ENCODE measurements at regions not wholly inside any gene's neighbourhood (a gene's known extent, or its start where the extent isn't known, plus 50 kb on each side); places are given as distances from the start of the nearest gene placed in this dataset.

DNA sequence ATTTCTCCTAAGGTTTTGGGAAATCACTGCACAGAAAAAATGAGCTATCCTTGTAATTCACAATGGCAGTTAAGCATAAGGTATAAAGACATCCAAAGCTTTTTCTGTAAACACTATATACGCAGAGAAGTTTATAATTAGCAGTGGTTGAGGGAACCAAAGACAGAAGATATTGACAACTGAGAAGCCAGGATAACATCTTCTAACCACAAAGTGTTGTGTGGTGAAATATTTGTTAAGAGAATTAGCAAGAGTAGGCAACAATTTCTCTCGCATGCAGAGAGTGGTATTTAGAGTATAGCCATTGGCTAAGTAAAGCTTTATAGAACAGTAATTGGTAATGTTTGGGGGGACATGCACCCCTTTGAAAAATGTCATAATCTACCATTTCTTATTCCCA is 123.7 kb upstream of the USP15 start:
- Histone ChIP-seq H3K27ac (no peak overlapping the region), H3K36me3 (no peaks in the 10 kb centered on the region), H3K4me1 (no peaks in the 10 kb centered on the region), H3K27me3 (no peaks in the 10 kb centered on the region), H3K9me3 (no peaks in the 10 kb centered on the region), H3K4me3 (no peak overlapping the region)
- TF ChIP-seq, protein P1, sequence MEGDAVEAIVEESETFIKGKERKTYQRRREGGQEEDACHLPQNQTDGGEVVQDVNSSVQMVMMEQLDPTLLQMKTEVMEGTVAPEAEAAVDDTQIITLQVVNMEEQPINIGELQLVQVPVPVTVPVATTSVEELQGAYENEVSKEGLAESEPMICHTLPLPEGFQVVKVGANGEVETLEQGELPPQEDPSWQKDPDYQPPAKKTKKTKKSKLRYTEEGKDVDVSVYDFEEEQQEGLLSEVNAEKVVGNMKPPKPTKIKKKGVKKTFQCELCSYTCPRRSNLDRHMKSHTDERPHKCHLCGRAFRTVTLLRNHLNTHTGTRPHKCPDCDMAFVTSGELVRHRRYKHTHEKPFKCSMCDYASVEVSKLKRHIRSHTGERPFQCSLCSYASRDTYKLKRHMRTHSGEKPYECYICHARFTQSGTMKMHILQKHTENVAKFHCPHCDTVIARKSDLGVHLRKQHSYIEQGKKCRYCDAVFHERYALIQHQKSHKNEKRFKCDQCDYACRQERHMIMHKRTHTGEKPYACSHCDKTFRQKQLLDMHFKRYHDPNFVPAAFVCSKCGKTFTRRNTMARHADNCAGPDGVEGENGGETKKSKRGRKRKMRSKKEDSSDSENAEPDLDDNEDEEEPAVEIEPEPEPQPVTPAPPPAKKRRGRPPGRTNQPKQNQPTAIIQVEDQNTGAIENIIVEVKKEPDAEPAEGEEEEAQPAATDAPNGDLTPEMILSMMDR (IDR thresholded peaks at IDR 0.05) = no peak
- TF ChIP-seq POLR2A (IDR thresholded peaks at IDR 0.05) (no peak), POLR2AphosphoS5 (IDR thresholded peaks at IDR 0.05) (no peak)
- DNase-seq (ENCODE audit: low spot score in 2 of 2) = no peak
- intact Hi-C loops (cut with DNase I; ENCODE audit: low total_unique reads) = no loop called here

DNA sequence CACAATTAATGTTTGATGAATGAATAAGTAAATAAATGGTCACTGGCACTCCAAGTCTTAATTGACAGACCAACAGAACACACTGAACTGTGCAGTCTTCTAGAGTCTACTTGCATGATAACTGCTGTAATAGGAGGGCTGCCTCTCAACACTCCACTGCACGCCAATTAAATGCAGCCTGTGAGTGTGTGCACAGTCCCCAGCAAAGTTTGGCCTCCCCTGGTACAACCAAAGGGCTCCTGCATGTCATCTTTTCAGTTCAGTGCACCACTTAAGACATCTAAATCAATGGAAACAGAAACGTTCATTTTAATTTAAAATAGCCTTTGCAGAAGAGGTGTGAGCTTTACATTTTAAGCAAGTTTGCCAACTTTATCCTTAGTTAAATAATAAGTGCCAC is 121.7 kb upstream of the USP15 start:
- intact Hi-C loops (cut with DNase I; ENCODE audit: low total_unique reads) = no loop called here
- Histone ChIP-seq H3K27me3 (no peaks in the 10 kb centered on the region), H3K4me3 (no peak overlapping the region), H3K36me3 (no peaks in the 10 kb centered on the region), H3K27ac (no peak overlapping the region), H3K4me1 (no peaks in the 10 kb centered on the region), H3K9me3 (no peaks in the 10 kb centered on the region)
- DNase-seq (ENCODE audit: low spot score in 2 of 2) = no peak
- TF ChIP-seq, protein P1 (IDR thresholded peaks at IDR 0.05) = no peak
- no peak for TF ChIP-seq POLR2A (IDR thresholded peaks at IDR 0.05)
- no peak for TF ChIP-seq POLR2AphosphoS5 (IDR thresholded peaks at IDR 0.05)

DNA sequence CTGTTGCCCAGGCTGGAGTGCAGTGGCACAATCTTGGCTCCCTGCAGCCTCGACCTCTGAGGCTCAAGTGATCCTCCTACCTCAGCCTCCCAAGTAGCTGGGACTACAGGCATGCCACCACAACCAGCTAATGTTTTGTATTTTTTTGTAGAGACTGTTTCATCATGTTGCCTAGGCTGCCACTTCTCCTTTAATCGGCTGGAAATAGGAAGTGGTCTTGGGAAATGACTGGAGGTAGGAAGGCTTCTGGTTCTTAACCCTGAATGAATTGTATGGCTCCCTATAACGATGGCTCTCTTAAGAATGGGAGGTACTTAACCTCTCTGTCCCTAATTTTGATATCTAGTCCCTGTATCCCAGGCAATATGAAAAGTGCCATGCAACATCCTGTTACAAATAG is 113.9 kb upstream of the USP15 start:
- Histone ChIP-seq H3K27me3 (no peaks in the 10 kb centered on the region), H3K36me3 (no peaks in the 10 kb centered on the region), H3K9me3 (no peaks in the 10 kb centered on the region), H3K27ac (no peak overlapping the region), H3K4me1 (no peaks in the 10 kb centered on the region), H3K4me3 (no peak overlapping the region)
- TF ChIP-seq POLR2A (IDR thresholded peaks at IDR 0.05) (no peak), POLR2AphosphoS5 (IDR thresholded peaks at IDR 0.05) (no peak)
- TF ChIP-seq, protein P1 (IDR thresholded peaks at IDR 0.05) = no peak
- no peak for DNase-seq (ENCODE audit: low spot score in 2 of 2)
- intact Hi-C loops (cut with DNase I; ENCODE audit: low total_unique reads) = no loop called here

DNA sequence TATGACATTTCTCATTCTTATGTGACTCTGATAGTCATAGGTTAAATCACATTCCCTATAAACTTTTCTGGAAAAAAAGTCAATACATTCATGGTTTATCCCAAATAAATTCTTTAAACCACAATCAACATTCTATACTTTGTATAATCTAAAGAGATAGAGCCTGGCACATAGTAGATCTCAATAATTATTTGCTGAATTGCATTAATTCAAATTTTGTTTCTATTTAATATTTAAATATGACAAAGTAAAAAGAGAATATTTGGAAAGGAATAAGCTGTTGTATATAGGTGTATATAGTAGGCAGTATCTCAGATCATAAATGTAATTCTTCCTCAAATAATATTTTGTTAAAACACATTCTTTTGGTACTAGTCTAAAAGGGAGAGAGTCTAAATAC is 102.2 kb upstream of the USP15 start:
- no peaks in the 10 kb centered on the region for H3K36me3 ChIP-seq
- no peaks in the 10 kb centered on the region for H3K9me3 ChIP-seq
- intact Hi-C loops (cut with DNase I; ENCODE audit: low total_unique reads) = no loop called here
- no peak overlapping the region for H3K4me3 ChIP-seq
- no peak overlapping the region for H3K27ac ChIP-seq
- DNase-seq (ENCODE audit: low spot score in 2 of 2) = no peak
- TF ChIP-seq POLR2AphosphoS5 (IDR thresholded peaks at IDR 0.05) (no peak), POLR2A (IDR thresholded peaks at IDR 0.05) (no peak)
- TF ChIP-seq, protein P1 (IDR thresholded peaks at IDR 0.05) = no peak
- no peaks in the 10 kb centered on the region for H3K27me3 ChIP-seq
- no peaks in the 10 kb centered on the region for H3K4me1 ChIP-seq

DNA sequence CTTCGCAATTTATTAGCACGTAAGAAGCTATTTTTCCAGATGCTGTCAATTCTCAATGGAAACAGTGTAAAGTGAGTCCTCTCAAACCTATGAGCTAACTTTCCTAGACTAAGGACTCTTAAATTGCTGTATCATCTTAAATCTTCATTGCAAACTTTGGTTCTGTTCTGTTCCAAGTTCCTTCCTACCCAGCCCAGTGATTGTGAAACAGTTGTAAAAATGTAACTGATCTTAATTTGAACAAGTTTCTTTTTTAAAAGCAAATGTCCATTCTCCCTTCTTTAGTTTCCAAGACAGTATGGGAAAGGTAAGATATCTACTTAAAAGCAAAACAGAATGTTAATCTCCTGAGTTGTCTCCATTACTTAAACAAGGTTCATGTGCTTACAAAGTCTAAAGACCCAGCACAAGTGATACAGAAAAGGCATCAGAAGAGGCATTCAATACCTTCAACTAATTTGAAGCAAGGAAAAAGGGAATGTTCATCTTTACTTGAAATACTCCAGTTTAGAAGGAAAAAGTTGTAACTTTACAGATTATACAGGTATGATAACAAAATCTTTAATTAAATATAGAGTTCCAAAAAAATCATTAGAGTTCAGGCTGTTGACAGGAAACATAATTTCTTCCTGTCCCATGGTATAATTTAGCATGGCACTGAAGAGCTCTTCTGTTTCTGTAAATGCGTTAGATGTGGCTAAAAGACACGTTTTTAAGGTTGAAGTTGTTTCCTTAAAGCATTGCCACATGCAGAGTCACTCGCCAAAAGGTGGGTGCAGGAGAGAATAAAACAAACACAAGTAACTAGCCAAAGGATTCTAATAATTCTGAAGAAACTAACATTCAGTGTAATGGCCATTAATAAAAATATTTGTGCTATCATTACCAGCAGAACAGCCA is 101.5 kb upstream of the USP15 start:
- no peak for DNase-seq (ENCODE audit: low spot score in 2 of 2)
- intact Hi-C loops (cut with DNase I; ENCODE audit: low total_unique reads) = no loop called here
- no peaks in the 10 kb centered on the region for H3K9me3 ChIP-seq
- no peaks in the 10 kb centered on the region for H3K36me3 ChIP-seq
- H3K27ac ChIP-seq = no peak overlapping the region
- no peaks in the 10 kb centered on the region for H3K4me1 ChIP-seq
- H3K4me3 ChIP-seq = no peak overlapping the region
- no peak for TF ChIP-seq POLR2AphosphoS5 (IDR thresholded peaks at IDR 0.05)
- no peak for TF ChIP-seq POLR2A (IDR thresholded peaks at IDR 0.05)
- TF ChIP-seq, protein P1 (IDR thresholded peaks at IDR 0.05) = no peak
- no peaks in the 10 kb centered on the region for H3K27me3 ChIP-seq

All from breast epithelium (tissue), 4 donors.